IMR-90 (cell line): ENCODE measurements at regions not wholly inside any gene's neighbourhood (a gene's known extent, or its start where the extent isn't known, plus 50 kb on each side); places are given as distances from the start of the nearest gene placed in this dataset.

ENCODE experiments used
- ATAC-seq: fragments of 200-7000 bp; cut with Tn5 transposase; 2 replicates; pipeline ENCODE4 v1.9.1; 2020; ENCODE audit warnings: low read depth, mild to moderate bottlenecking, moderate library complexity
- BruUV-seq: library from RNA; stranded (reverse); fragments of 400-500 nt; replicated peaks from 2 replicates; lab custom pipeline; 2021; lab: Mats Ljungman, UMichigan
- CTCF ChIA-PET: fragments of 300-600 bp; formaldehyde crosslinking; extraction: SDS; loops from one replicate; lab custom pipeline; 2021; ENCODE audit warnings: antibody characterized with exemption; lab: Yijun Ruan, JAX
- POLR2A ChIA-PET: fragments of 300-600 bp; sonication (Branson Sonifier 250); formaldehyde crosslinking; loops from one replicate; lab custom pipeline; 2022; ENCODE audit warnings: antibody characterized with exemption; ENCODE audit not compliant: unreplicated experiment; lab: Charles Lee
- DNase-seq: peaks from one replicate; pipeline ENCODE4 v3.0.0; 2013
- H2AFZ ChIP-seq: replicated peaks from 2 replicates; pipeline ENCODE3; 2013; ENCODE audit warnings: low read length, mild to moderate bottlenecking; ENCODE audit not compliant: poor library complexity
- H2AK5ac ChIP-seq: 2 replicates; pipeline ENCODE4 v1.6.1; 2013; ENCODE audit warnings: low read depth, low read length, inconsistent platforms
- H2AK9ac ChIP-seq: replicated peaks from 2 replicates; pipeline ENCODE3; 2013; ENCODE audit warnings: mild to moderate bottlenecking, low read depth, low read length, moderate library complexity; ENCODE audit not compliant: poor library complexity
- H2BK120ac ChIP-seq: 2 replicates; pipeline ENCODE4 v1.6.1; 2013; ENCODE audit warnings: low read depth, low read length, inconsistent platforms
- H2BK15ac ChIP-seq: 3 replicates; pipeline ENCODE4 v1.6.1; 2013; ENCODE audit warnings: low read depth, low read length, inconsistent platforms
- H2BK20ac ChIP-seq: 2 replicates; pipeline ENCODE4 v1.6.1; 2013; ENCODE audit warnings: low read depth, mild to moderate bottlenecking, inconsistent platforms, low read length, moderate library complexity
- H2BK5ac ChIP-seq: 2 replicates; pipeline ENCODE4 v1.6.1; 2013; ENCODE audit warnings: mild to moderate bottlenecking, low read depth, low read length, inconsistent platforms; ENCODE audit not compliant: poor library complexity, severe bottlenecking
- H3K14ac ChIP-seq: replicated peaks from 2 replicates; pipeline ENCODE4 v1.6.1; 2013; ENCODE audit warnings: low read depth, low read length, inconsistent platforms
- H3K18ac ChIP-seq: 2 replicates; pipeline ENCODE4 v1.6.1; 2013; ENCODE audit warnings: low read depth, low read length, control low read depth
- H3K23ac ChIP-seq: 2 replicates; pipeline ENCODE4 v1.6.1; 2013; ENCODE audit warnings: low read depth, low read length, inconsistent platforms
- H3K27ac ChIP-seq: 2 replicates; pipeline ENCODE4 v1.5.1; 2013; ENCODE audit warnings: mild to moderate bottlenecking, control low read depth, low read length; ENCODE audit not compliant: insufficient read depth
- H3K27me3 ChIP-seq: 2 replicates; pipeline ENCODE4 v1.6.1; 2013; ENCODE audit warnings: low read length; ENCODE audit not compliant: control insufficient read depth, insufficient read depth
- H3K36me3 ChIP-seq: 2 replicates; pipeline ENCODE4 v1.6.1; 2013; ENCODE audit warnings: low read length, mixed read lengths; ENCODE audit not compliant: control insufficient read depth, insufficient read depth
- H3K4ac ChIP-seq: 2 replicates; pipeline ENCODE4 v1.6.1; 2013; ENCODE audit warnings: low read depth, low read length, inconsistent platforms
- H3K4me1 ChIP-seq: 2 replicates; pipeline ENCODE4 v1.6.1; 2013; ENCODE audit warnings: low read length, mixed read lengths; ENCODE audit not compliant: control insufficient read depth, insufficient read depth
- H3K4me2 ChIP-seq: 2 replicates; pipeline ENCODE4 v1.6.1; 2013; ENCODE audit warnings: low read depth, mild to moderate bottlenecking, control low read depth, low read length, moderate library complexity
- H3K4me3 ChIP-seq: 2 replicates; pipeline ENCODE4 v1.5.1; 2013; ENCODE audit warnings: low read depth, mild to moderate bottlenecking, control low read depth, low read length, moderate library complexity; ENCODE audit not compliant: insufficient read depth
- H3K56ac ChIP-seq: 2 replicates; pipeline ENCODE4 v1.6.1; 2013; ENCODE audit warnings: low read length, inconsistent platforms; ENCODE audit not compliant: insufficient read depth; ENCODE audit errors: extremely low read depth
- H3K79me1 ChIP-seq, 2 experiments: 2 replicates each; pipeline ENCODE4 v1.6.1; 2013; ENCODE audit warnings: low read length in 2 of 2, inconsistent platforms in 1 of 2, low read depth in 1 of 2
- H3K9ac ChIP-seq: 2 replicates; pipeline ENCODE4 v1.6.1; 2013; ENCODE audit warnings: low read depth, low read length, control low read depth
- H3K9me1 ChIP-seq: 2 replicates; pipeline ENCODE4 v1.6.1; 2013; ENCODE audit warnings: low read length, inconsistent platforms; ENCODE audit not compliant: insufficient read depth
- H3K9me3 ChIP-seq: 2 replicates; pipeline ENCODE4 v1.6.1; 2013; ENCODE audit warnings: low read length; ENCODE audit not compliant: control insufficient read depth, insufficient read depth
- H4K20me1 ChIP-seq: 2 replicates; pipeline ENCODE4 v1.6.1; 2013; ENCODE audit warnings: low read length, inconsistent platforms; ENCODE audit not compliant: insufficient read depth
- H4K5ac ChIP-seq: 2 replicates; pipeline ENCODE4 v1.6.1; 2013; ENCODE audit warnings: mild to moderate bottlenecking, low read depth, low read length, control low read depth
- H4K8ac ChIP-seq, 2 experiments: 2 replicates each; pipeline ENCODE4 v1.6.1; 2013; ENCODE audit warnings: low read depth in 2 of 2, low read length in 2 of 2, control low read depth in 1 of 2, inconsistent platforms in 1 of 2
- H4K91ac ChIP-seq: 2 replicates; pipeline ENCODE4 v1.6.1; 2013; ENCODE audit warnings: low read depth, low read length, inconsistent platforms; ENCODE audit not compliant: insufficient read depth
- ELK1 ChIP-seq: fragments of 150-350 bp; IDR thresholded peaks from 2 replicates; pipeline ENCODE4 v1.6.1; 2016; ENCODE audit warnings: low read depth, mild to moderate bottlenecking, low read length, moderate library complexity, borderline replicate concordance
- FOS ChIP-seq: fragments of 150-350 bp; IDR thresholded peaks from 2 replicates; pipeline ENCODE4 v1.6.1; 2016; ENCODE audit warnings: low read depth, low read length
- MAFK ChIP-seq: IDR thresholded peaks from 2 replicates; pipeline ENCODE4 v1.6.1; 2012; ENCODE audit warnings: low read depth, low read length, improper control_type of control experiment
- MXI1 ChIP-seq: IDR thresholded peaks from 2 replicates; pipeline ENCODE4 v1.6.1; 2012; ENCODE audit warnings: low read depth, mild to moderate bottlenecking, low read length, moderate library complexity, borderline replicate concordance
- NFE2L2 ChIP-seq: fragments of 150-350 bp; IDR thresholded peaks from 2 replicates; pipeline ENCODE4 v1.6.1; 2016; ENCODE audit warnings: low read depth, mild to moderate bottlenecking, low read length
- POLR2A ChIP-seq: IDR thresholded peaks from 2 replicates; pipeline ENCODE4 v1.6.1; 2012; ENCODE audit warnings: mild to moderate bottlenecking, low read depth, low read length
- RAD21 ChIP-seq: IDR thresholded peaks from 2 replicates; pipeline ENCODE4 v1.6.1; 2012; ENCODE audit warnings: low read length, improper control_type of control experiment
- RCOR1 ChIP-seq: IDR thresholded peaks from 2 replicates; pipeline ENCODE4 v1.6.1; 2012; ENCODE audit warnings: mild to moderate bottlenecking, low read length, improper control_type of control experiment; ENCODE audit not compliant: insufficient replicate concordance
- RFX5 ChIP-seq: IDR thresholded peaks from 2 replicates; pipeline ENCODE4 v1.8.0; 2012; ENCODE audit warnings: low read depth, mild to moderate bottlenecking, low read length, moderate library complexity
- SMC3 ChIP-seq: fragments of 150-350 bp; IDR thresholded peaks from 2 replicates; pipeline ENCODE4 v1.6.1; 2016; ENCODE audit warnings: low read depth, mild to moderate bottlenecking, antibody characterized with exemption, low read length, moderate library complexity
- WGBS, 2 experiments: methylation state at CpG; one replicate each; pipeline versions ENCODE4 v1.1.5 to v1.1.7; 2013; ENCODE audit warnings: missing lambda C conversion rate in 2 of 2; ENCODE audit not compliant: insufficient read length in 1 of 2; ENCODE audit errors: extremely low coverage in 2 of 2; 5-methylcytosine and 5-hydroxymethylcytosine counted together
- dilution Hi-C: fragments of 300-500 bp; cut with HindIII; formaldehyde crosslinking; loops from one replicate; pipeline ENCODE4 v1.14.3; 2018; ENCODE audit warnings: low sequenced_read_pairs; ENCODE audit not compliant: unreplicated experiment
- in situ Hi-C: fragments of 300-500 bp; cut with MboI; formaldehyde crosslinking; loops from 3 replicates; pipeline ENCODE4 v1.14.3; 2019; ENCODE audit warnings: low sequenced_read_pairs, inconsistent platforms, mixed read lengths
- intact Hi-C: fragments of 100-400 bp; cut with micrococcal nuclease; formaldehyde crosslinking; loops from 2 replicates; pipeline ENCODE4 v1.10.0; 2022
- TF ChIP-seq, protein P1 (sequence below): fragments of 150-350 bp; IDR thresholded peaks from 2 replicates; pipeline ENCODE4 v1.6.1; 2017; ENCODE audit warnings: mild to moderate bottlenecking, antibody characterized with exemption, low read length, low read depth
- TF ChIP-seq, protein P2 (sequence below): conservative IDR thresholded peaks from 2 replicates; pipeline ENCODE4 v1.5.1; 2012; ENCODE audit warnings: mild to moderate bottlenecking, low read depth, low read length, improper control_type of control experiment

GRCh38 chr14:46245276-46245675, 406.3 kb downstream of the RPL10L start:
- H3K9ac ChIP-seq, result no peak overlapping the region
- H2BK20ac ChIP-seq, result no peak overlapping the region
- H4K91ac ChIP-seq, result no peak overlapping the region
- BruUV-seq, result no TSS peak
- H3K9me3 ChIP-seq, result peaks cover 2% of the 10 kb centered on the region; the same call in 1 of the 2 replicates
- H2BK120ac ChIP-seq, result no peak overlapping the region
- H2BK15ac ChIP-seq, result no peak overlapping the region
- H3K56ac ChIP-seq, result no peak overlapping the region
- in situ Hi-C loops, result no loop called here
- POLR2A ChIA-PET, result no interaction called here
- H2AFZ ChIP-seq, result no peak overlapping the region
- no peak overlapping the region for H3K4ac ChIP-seq
- no peak overlapping the region for H4K5ac ChIP-seq
- H4K8ac ChIP-seq, result no peak overlapping the region
- no peaks in the 10 kb centered on the region for H3K27me3 ChIP-seq
- dilution Hi-C loops, result no loop called here
- no peak overlapping the region for H3K18ac ChIP-seq
- no peaks in the 10 kb centered on the region for H3K4me1 ChIP-seq
- no peak overlapping the region for H3K27ac ChIP-seq
- no peaks in the 10 kb centered on the region for H4K20me1 ChIP-seq
- H2BK5ac ChIP-seq, result no peak overlapping the region
- TF ChIP-seq, protein P1, sequence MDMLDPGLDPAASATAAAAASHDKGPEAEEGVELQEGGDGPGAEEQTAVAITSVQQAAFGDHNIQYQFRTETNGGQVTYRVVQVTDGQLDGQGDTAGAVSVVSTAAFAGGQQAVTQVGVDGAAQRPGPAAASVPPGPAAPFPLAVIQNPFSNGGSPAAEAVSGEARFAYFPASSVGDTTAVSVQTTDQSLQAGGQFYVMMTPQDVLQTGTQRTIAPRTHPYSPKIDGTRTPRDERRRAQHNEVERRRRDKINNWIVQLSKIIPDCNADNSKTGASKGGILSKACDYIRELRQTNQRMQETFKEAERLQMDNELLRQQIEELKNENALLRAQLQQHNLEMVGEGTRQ, result no peak
- TF ChIP-seq NFE2L2, result no peak
- no peak for TF ChIP-seq FOS
- TF ChIP-seq ELK1, result no peak
- TF ChIP-seq RFX5, result no peak
- TF ChIP-seq, protein P2, sequence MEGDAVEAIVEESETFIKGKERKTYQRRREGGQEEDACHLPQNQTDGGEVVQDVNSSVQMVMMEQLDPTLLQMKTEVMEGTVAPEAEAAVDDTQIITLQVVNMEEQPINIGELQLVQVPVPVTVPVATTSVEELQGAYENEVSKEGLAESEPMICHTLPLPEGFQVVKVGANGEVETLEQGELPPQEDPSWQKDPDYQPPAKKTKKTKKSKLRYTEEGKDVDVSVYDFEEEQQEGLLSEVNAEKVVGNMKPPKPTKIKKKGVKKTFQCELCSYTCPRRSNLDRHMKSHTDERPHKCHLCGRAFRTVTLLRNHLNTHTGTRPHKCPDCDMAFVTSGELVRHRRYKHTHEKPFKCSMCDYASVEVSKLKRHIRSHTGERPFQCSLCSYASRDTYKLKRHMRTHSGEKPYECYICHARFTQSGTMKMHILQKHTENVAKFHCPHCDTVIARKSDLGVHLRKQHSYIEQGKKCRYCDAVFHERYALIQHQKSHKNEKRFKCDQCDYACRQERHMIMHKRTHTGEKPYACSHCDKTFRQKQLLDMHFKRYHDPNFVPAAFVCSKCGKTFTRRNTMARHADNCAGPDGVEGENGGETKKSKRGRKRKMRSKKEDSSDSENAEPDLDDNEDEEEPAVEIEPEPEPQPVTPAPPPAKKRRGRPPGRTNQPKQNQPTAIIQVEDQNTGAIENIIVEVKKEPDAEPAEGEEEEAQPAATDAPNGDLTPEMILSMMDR, result no peak
- TF ChIP-seq SMC3, result no peak
- no peak for TF ChIP-seq RAD21
- TF ChIP-seq RCOR1, result no peak
- TF ChIP-seq MAFK, result no peak
- no peak for TF ChIP-seq POLR2A
- no peak for TF ChIP-seq MXI1
- no peak overlapping the region for H3K14ac ChIP-seq
- DNase-seq, result no peak
- no peak overlapping the region for H3K4me3 ChIP-seq
- H3K23ac ChIP-seq, result no peak overlapping the region
- no peak overlapping the region for H2AK5ac ChIP-seq
- no peaks in the 10 kb centered on the region for H3K79me1 ChIP-seq
- WGBS, 2 experiments, result no CpG with 5 or more reads among the region's 2 CpGs
- intact Hi-C loops, result no loop called here
- no peak overlapping the region for H2AK9ac ChIP-seq
- H3K36me3 ChIP-seq, result no peaks in the 10 kb centered on the region
- CTCF ChIA-PET, result no interaction called here
- ATAC-seq, result no peak
- H3K9me1 ChIP-seq, result no peaks in the 10 kb centered on the region
- H3K4me2 ChIP-seq, result no peak overlapping the region
